ENCODE measurements at regions not wholly inside any gene's neighbourhood (a gene's known extent, or its start where the extent isn't known, plus 50 kb on each side); places are given as distances from the start of the nearest gene placed in this dataset.

DNA sequence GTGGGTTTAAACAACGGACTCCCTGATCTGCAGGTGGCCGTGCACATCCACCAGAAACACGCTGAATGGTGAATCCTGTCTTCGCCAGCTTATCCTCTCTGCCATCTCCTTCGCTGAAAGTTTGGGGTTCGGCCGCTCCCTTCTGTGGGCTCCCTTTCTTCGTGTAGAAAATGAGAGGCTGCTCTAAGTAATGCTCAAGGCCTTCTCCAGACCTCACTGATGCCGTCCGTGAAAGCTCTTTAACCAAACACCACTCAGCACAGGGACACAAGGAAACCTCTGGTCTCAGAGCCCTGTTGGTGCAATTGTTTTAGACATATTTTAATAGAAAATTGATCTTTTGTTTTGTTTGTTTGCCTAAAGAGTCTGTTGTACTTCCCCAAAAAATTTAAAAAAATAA is 596.5 kb downstream of the IRX1 start:
- TF ChIP-seq, protein P1, sequence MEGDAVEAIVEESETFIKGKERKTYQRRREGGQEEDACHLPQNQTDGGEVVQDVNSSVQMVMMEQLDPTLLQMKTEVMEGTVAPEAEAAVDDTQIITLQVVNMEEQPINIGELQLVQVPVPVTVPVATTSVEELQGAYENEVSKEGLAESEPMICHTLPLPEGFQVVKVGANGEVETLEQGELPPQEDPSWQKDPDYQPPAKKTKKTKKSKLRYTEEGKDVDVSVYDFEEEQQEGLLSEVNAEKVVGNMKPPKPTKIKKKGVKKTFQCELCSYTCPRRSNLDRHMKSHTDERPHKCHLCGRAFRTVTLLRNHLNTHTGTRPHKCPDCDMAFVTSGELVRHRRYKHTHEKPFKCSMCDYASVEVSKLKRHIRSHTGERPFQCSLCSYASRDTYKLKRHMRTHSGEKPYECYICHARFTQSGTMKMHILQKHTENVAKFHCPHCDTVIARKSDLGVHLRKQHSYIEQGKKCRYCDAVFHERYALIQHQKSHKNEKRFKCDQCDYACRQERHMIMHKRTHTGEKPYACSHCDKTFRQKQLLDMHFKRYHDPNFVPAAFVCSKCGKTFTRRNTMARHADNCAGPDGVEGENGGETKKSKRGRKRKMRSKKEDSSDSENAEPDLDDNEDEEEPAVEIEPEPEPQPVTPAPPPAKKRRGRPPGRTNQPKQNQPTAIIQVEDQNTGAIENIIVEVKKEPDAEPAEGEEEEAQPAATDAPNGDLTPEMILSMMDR (IDR thresholded peaks at IDR 0.05): no peak
- TF ChIP-seq POLR2A (IDR thresholded peaks at IDR 0.05): no peak

All from ovary (tissue), 3 donors.